SH-SY5Y (cell line): ENCODE measurements at regions not wholly inside any gene's neighbourhood (a gene's known extent, or its start where the extent isn't known, plus 50 kb on each side); places are given as distances from the start of the nearest gene placed in this dataset.

ENCODE experiments used
- GATA2 ChIP-seq: IDR thresholded peaks from 2 replicates; pipeline ENCODE4 v1.6.1; 2011; ENCODE audit warnings: mild to moderate bottlenecking, low read depth, low read length
- GATA3 ChIP-seq: IDR thresholded peaks from 2 replicates; pipeline ENCODE4 v1.6.1; 2011; ENCODE audit warnings: low read depth, mild to moderate bottlenecking, low read length, moderate library complexity

DNA sequence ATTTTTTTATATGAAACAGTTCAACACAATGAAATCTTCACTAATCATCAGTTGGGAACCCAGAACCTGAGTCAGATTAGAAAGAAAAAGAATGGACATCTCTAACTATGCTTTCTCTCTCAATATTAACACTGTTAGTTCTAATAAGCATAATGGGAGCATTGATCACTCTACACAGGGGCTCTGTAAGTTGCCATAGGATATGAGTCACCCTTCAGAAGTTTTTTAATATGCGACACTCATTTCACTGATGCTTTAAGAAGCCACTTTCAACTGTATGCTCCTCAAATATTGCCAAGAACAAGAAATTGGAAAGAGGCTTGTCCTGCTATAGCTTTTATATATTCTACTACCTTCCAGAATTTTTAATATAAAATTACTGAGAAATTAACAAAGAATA lies 187.0 kb downstream of the AASDH start:
- TF ChIP-seq GATA3 (no peak), GATA2 (no peak)

DNA sequence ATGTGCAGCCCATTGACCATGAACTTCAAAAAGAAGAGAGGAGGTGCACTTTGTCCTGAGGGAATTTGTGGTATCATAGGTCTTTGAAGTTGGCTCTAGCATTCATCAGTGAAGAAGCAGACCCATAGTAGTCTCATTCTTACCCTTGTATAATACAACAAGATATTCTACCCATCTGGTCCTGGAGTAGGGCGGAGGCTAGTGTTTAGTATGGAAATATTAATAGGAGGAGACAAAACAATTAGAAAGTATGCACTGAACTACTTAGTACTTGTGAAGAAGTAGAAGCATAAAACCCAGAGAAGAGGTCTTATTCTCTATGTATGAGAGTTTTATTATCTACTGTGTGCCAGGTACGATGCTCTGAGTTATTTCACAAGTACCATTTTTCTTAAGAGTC lies 189.0 kb downstream of the AASDH start:
- TF ChIP-seq GATA3 (no peak), GATA2 (no peak)

DNA sequence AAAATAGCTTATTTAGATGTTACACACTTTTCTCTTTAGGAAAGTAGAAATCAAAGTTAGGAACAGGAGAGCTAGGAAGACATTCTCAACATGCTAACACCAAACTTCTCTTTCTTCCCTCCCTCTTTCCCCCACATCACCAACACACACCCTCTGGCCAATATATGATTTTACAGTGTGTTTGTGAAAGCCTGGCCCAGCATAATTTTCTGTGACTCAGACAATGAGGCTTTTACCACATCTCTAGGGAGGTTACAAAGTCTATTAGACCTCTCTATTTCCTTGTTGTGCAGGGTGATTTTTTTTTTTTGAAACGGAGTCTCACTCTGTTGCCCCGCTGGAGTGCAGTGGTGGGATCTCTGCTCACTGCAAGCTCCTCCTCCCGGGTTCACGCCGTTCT lies 189.9 kb downstream of the AASDH start:
- no peak for TF ChIP-seq GATA3
- no peak for TF ChIP-seq GATA2

DNA sequence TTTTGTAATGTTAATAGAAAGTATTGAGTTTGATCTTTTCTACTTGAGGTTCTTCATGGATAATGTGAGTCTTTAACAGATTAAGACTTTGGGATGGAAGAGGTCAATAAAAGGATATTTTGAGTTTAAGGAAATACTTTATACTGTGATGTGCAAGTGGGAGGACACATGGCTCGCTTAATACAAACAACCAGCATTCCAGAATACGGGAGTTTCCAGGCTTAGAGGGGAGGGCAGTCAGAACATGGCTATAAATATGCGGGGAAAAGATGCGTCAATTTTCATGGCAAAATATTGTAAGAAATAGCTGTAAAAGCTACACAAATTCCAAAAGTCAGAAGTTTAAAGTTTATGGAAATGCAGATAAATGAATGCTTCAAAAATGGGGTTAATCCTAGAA lies 192.3 kb downstream of the AASDH start:
- TF ChIP-seq GATA2 (no peak), GATA3 (no peak)

DNA sequence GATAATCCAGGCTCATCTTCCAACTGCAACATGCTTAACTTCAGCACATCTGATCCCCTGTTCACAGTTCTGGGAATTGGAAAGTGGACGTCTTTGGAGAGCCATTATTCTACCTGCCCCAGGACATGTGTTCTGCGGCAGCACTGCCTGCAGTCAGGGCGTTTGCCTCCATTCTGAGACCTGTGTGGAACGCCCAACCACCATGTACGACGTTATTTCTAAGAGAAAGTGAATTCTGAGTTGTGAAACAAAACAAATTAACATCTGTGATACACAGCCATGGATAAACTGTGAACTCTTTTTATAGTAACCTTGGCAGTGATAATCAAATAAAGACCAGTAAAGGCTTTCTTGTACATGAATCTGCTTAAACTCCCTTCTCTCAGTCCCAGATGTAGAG lies 195.8 kb downstream of the AASDH start:
- TF ChIP-seq GATA2 (no peak), GATA3 (no peak)

DNA sequence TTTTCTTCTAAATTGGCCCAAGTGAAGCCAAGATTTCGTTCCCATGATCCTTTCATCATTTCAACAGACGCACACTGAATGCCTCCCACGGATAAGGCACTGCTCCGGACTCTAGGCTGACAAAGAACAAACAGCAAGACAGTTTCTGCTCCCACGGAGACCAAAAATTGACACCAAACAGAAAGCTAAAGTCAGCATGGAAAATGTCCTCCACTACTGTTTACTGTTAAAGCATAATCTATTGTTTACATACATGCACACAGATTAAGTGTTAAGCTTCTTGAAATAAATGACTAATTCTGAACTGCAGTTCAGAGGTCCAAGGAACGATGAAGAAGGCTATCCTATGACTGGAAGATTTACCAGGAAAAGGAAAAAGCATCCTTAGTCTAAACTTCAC lies 199.6 kb downstream of the AASDH start:
- TF ChIP-seq GATA2 (no peak), GATA3 (no peak)

DNA sequence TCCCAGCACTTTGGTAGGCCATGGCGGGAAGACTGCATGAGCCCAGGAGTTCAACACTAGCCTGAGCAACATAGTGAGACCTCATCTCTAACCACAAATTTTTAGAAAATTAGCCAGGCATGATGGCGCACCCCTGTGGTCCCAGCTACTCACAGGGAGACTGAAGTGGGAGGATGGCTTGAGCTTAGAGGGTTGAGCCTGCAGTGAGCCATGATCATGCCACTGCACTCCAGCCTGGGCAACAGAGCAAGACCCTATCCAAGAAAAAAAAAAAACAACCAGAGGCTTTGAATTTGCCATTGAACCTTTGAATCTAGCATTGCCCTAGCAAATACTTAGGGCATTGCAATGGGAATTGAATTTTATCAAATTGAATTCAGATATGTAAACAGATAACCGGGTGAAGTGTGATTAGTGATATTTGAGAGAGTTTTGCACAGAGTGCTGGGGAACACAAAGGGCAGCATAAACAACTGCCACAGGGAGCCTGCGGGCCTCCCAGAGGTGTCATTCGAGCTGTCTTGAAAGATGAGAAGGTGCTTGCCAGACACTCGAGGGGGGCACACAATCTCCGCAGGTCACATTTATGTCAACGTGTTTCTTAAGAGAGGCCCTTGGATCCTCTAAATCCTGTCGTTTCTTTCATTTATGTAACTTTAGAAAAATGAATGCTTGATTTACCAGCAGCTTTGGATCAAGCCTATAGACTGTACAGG lies 200.3 kb downstream of the AASDH start:
- TF ChIP-seq GATA3 (no peak), GATA2 (no peak)

DNA sequence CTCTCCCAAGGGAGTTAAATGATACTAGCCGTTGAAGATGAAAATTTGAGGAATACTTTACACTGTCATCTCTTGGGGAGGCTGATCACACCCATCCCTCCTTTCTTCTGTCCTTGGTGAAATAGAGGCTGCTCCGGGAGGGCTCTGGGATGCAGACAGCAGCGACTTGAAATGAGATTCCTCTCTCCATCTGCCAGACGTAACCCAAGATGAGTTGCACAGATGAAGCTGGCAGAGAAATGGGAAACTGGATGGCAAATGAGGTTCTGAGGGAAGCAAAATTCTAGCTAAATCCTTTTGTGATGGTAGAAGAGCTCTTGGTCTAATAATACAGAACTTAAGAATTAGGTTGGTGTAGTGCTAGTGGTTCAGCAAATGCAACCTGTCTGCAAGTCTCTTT lies 201.4 kb downstream of the AASDH start:
- TF ChIP-seq GATA3: no peak
- no peak for TF ChIP-seq GATA2

DNA sequence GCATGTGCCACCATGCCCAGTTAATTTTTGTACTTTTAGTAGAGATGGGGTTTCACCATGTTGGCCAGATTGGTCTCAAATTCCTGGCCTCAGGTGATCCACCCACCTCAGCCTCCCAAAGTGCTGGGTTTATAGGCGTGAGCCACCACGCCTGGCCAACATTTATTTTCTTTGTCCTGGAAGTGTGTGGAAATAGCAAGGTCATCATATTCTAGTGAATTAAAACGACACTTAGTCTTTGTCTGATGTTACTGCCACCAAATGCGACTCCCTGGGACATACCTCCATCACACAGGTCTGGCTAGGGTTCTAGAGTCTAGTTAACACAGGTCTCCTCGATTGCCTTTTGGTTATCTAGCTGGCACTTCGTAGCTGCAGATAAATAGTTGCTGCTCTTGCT lies 203.1 kb downstream of the AASDH start:
- TF ChIP-seq GATA2: no peak
- no peak for TF ChIP-seq GATA3

DNA sequence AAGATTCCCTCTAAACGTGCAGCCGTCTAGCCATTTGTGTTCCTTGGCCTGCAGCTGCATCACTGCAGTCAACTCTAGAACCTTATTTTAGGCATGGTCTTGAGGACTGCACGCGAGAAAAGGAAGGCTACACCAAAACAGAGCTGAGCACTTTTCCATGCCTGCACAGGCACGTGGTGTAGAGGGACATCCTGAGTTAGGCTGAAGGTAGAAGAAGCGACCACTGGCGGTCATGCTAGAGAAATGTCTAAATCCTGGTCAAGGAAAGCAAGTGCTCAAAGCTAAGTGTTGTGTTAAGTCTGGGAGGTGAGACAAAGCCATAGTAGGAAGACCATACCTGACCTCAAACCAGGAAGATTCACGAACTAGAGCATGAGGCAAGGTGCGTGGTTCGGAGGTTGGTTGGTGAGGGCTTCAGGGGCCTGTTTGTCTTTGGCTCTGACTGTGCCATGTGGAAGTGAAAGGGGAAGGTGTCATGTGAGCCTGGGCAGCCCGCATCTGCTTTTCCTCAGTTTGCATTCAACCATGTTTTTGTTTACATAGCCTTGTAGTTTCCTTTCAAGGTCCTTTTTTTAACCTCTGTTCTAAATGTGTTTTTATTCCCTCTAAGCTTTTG lies 203.8 kb downstream of the AASDH start:
- TF ChIP-seq GATA2 (no peak), GATA3 (no peak)

DNA sequence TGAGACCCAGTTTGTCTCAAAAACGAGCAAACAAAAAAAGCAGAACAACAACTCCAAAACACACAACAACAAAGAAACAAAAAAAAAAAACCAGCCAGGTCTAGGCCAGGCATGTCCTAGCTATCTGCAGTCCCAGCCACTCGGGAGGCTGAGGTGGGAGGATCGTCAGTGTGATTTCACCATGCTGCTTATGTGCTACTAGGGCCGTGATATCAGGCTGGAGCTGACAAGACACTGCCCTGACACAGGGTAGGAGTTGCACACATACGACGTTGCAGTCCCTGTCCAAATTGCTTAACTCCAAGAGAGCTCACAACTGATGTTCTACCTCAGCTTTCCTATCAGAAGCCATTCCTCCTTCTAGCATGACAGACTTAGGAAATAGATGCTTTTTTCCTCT lies 204.9 kb downstream of the AASDH start:
- no peak for TF ChIP-seq GATA2
- TF ChIP-seq GATA3: no peak

DNA sequence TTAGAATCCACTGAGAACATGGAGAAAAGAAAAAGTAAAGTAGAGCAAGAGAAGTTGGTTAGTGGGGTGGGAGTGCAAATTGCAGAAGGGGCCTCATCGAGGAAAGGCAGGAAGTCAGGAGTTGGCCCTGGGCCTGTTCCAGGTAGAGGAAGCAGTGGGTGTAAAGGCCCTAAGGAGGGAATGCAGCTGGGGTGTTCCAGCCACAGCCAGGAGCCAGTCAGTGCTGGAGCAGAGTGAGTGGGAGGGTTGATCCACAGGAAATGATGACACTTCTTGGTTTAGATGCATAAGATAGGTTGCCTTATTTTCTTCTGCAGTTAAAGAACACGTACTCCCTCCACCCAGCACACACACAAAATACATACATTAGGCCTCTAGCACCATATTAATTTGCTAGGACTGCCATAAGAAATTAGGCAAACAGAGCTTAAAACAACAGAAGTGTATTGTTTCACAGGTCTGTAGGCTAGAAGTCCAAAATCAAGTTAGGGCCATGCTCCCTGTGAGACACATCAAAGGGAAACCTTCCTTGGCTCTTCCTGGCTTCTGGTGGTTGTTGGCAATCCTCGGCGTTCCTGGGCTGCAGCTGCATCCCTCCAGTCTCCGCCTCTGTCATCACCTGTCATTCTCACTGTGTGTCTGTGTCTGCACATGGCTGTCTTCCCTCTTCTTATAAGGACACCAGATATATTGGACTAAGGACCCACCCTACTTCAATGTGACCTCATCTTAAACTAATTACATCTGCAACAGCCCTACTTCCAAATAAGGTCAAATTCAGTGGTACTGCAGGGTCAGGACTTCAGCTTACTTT lies 205.9 kb downstream of the AASDH start:
- no peak for TF ChIP-seq GATA2

DNA sequence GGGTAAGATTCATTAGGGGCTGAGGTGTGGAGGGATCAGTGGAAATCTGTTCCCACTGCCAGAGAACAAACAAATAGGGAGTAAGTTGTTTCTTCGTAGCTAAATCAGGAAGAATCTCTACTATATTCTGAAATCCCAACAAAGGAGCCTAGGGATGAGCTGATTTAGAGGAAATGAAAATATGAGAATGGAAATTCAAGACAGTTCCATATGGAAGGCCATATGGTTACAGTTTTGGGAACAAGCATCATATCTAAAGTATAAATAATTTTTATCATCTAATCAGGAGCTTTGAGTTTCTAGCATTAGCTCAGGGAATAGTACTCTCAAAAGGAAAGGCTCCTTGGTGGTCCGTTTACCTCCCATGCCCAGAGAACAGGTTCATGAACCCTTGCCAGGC lies 218.2 kb downstream of the AASDH start:
- TF ChIP-seq GATA2: no peak
- no peak for TF ChIP-seq GATA3

DNA sequence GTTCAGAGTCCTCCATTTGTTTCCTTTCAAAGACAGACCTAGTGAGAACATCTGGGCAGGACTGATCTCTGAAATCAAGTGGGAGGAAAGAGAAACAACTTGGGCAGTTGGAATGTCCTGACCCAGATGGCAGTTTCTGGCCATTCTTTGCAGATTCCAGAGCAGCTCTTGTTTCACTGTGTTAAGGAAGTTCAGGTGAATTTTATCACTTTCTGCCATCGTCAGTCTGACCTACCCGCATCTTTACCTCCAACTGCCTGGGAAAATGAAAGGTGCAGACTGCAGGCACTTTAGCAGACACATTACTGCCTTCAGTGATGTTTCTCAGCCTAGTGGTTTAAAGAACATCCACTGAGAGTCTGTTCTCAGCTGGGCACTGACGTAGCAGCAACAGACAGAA lies 216.2 kb downstream of the CEP135 start:
- no peak for TF ChIP-seq GATA2
- TF ChIP-seq GATA3: no peak

DNA sequence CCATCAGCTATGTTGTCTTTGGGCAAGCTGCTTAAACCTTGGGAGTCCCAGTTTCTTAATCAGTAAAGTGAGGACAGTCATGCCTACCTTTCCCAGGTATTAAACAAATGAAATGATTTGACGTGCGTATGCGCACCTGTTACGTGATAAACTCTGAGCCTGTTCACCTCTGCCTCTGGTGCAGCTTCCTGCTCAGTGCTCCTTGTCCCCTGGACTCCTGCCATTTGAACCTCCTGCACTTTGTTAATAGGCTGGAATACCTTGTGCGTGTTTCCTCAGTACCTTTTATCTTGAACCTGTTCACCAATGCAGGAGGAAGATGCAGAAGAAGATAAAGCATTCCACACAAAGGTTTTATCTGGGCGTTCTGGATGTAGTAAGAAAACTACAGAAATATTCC lies 211.9 kb downstream of the CEP135 start:
- no peak for TF ChIP-seq GATA3
- no peak for TF ChIP-seq GATA2

DNA sequence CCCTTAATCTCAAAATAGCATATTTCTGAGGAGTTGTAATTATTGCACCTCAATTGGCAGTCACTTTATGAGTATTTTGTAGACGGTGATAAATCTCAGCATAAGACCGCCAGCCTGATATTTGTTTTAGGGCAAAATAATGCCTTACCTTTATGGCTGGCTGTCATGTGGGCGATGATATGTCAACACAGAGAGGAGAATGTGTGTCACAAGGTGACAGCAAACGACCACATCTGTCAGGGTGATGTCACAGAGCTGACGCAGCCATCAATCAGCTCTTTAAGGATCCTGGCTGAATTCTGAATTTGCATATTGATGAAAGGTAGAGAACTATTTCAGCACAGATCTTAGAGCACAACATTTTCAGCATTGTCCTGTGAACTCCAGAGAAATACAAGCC lies 209.7 kb downstream of the CEP135 start:
- TF ChIP-seq GATA2: no peak
- no peak for TF ChIP-seq GATA3
